GM21825 (cell line): ENCODE measurements at regions not wholly inside any gene's neighbourhood (a gene's known extent, or its start where the extent isn't known, plus 50 kb on each side); places are given as distances from the start of the nearest gene placed in this dataset.
"Not testable (repeated sequence)": the region's sequence is repeated elsewhere in the genome, so short reads cannot be mapped to it uniquely, and the experiment has no call there.

Experiments used
- ATAC-seq: cut with Tn5 transposase; IDR thresholded peaks from one replicate; pipeline ENCODE4 v1.9.1; 2021; ENCODE audit warnings: mild to moderate bottlenecking, moderate library complexity; ENCODE audit not compliant: unreplicated experiment

DNA sequence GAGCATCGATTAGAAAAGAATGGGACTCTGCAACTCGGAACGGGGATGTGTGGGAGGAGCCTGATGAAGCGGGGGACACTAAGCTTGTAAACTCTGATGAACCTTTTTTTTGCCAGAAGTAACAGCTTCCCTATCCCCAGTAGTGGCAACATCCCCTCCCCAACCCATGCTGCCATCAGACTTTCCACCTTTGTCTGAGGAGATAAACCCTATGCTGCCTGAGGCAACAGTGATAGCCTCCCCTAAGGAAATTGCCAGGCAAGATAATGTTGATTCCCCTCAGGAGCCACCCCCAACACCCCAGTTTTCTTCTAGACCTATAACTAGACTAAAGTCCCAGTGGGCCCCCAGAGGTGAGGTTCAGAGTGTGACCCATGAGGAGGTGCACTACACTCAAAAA lies 173.7 kb downstream of the AKR1D1 start:
- no peak for ATAC-seq

DNA sequence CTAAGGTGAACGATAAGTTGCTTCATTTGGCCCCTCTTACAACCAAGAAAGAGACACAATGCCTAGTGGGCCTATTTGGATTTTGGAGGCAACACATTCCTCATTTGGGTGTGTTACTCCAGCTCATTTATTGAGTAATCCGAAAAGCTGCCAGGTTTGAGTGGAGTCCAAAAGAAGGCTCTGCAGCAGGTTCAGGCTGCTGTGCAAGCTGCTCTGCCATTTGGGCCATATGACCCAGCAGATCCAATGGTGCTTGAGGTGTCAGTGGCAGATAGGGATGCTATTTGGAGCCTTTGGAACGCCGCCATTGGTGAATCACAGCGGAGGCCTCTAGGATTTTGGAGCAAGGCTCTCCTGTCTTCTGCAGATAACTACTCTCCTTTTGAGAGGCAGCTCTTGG lies 176.4 kb downstream of the AKR1D1 start:
- ATAC-seq, result not testable (repeated sequence)

DNA sequence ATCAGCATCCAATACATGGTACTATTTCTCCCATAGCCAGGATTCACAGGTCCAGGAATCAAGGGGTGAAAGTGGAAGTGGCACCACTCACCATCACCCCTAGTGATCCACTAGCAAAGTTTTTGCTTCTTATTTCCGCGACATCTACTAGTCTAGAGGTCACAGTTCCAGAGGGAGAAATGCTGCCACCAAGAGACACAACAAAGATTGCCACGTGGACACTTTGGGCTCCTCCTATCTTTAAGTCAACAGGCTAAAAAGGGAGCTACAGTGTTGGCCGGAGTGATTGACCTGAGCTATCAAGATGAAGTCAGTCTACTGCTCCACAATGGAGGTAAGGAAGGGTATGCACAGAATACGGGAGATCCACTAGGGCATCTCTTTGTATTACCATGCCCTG lies 178.2 kb downstream of the AKR1D1 start:
- ATAC-seq, result no peak

DNA sequence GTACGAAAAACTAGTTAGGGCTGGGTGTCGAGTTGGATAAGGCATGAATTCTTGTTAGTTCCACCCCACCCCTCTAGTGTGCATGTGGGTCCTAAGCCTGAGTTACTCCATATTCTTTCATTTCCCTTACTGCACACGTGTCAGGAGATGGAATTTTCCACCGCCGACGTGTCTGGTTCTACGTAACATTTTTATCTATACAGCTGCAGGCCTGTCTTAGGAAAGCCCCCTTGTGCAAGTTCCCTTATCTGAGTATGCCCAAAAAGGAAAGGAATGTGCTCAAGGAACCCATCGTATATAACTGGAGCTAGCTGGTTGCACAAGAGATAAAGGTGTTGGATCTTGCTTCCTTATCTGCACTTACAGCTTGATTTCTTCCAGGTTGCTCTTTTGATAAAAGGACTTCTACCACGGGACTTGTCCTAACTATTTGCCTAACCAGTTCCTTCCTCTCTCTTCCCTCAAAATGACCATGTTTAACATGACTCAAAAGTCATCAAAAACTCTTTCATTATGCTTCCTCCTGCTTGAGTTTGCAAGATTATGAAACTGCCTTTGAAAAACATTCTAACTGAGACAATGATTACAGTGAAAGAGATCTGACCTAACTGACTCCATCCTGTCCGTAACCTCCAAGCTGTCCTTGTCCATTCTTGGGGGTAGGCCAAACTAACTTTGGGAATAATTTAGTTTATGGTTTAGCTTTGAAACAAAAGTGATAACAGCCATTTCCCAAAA lies 181.4 kb downstream of the AKR1D1 start:
- ATAC-seq, result no peak

DNA sequence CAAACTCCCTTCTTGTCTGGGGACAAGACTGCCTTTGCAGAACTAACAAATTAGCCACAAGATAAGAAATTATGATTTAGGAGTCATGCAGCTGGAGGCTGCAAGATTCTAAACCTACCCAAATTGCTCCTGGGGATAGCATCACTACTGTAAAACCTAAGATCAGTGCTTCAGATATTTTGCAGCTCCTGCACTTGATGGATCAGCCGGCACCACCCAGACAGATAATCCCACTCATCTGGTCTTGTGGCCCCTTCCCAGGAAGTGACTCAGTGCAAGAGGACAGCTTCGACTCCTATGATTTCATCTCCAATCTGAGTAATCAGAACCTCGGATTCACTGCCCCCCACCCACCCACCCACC lies 181.9 kb downstream of the AKR1D1 start:
- no peak for ATAC-seq

DNA sequence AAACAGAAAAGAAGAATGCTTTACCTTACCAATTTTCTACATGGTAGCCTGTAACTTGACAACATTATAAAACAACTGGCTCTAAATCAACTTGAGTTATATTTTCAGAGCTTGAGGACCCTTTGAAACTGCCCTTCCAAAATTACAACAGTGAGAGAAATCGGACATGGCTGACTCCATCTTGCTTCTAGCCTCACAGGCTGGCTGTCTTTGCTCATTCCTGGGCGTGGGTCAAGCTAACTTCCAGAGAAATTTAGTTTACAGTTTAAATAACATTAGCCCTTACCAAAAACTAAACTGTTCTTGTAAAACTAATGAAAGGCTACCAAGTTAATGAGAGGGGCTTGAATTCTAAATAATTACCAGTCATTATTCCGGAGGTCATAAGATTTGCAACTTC lies 183.4 kb downstream of the AKR1D1 start:
- ATAC-seq, result no peak

DNA sequence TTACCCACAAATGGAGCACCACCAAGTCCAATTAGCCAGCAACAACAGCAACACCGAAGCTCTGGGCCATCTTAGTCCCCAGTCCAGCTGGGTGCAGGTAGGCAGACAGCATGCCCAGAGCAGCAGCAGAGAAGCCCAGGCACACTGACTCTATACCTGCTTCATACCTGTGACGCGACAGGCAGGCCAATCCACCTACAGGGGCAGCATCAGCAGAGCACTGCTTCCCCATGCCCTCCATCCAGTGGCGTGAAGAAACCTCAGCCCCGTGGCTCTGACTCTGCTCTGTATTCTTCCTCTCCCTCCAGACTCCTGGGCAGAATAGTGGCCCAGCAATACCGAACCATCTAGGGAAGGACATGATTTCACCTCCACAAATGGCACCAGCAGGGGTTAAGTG lies 191.7 kb downstream of the AKR1D1 start:
- no peak for ATAC-seq

DNA sequence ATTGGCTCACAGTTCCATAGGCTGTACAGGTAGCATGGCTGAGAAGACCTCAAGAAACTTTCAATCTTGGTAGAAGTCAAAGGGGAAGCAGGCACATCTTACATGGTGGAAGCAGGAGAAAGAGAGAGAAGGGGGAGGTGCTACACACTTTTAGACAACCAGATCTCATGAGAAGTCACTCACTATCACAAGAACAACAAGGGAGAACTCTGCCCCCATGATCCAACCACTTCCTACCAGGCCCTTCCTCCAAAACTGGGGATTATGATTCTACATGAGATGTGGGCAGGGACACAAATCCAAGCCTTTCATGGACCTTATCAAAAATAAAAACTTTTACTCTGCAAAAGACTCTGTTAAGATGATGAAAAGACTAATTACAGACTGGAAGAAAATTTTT lies 183.2 kb upstream of the TRIM24 start:
- no peak for ATAC-seq

DNA sequence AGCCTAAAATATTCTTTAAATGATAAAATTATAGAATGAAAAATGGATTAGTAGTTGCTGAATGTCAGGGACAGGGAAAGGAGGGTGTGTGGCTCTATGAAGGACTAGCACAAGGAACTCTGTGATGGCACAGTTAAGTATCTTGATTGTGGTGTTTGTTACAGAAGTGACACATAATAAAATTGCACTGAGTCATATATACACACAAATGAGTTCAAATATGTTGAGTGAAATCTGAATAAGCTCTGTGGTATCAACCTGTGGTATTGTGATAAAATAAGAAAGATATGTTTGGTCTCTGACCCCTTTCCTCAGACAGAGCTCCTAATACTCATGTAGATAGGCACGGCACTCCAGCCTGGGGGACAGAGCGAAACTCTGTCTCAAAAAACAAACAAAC lies 181.5 kb upstream of the TRIM24 start:
- no peak for ATAC-seq

DNA sequence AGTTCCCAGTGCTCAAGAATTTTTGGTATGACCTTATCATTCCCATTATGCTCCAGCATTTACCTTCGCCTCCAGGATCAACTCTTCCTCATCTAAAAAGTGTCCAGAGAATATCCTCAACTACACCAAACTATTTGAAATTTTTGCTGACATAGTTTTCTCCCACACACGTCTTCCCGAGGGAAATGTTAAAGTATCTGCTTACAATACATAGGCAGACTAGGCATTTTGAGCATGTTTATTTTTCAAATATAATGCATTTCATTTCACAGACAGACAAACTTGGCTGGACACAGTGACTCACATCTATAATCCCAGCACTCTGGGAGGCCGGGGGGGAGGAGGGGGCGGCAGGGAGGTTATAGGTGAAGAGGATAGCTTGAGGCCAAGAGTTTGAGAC lies 177.1 kb upstream of the TRIM24 start:
- no peak for ATAC-seq

DNA sequence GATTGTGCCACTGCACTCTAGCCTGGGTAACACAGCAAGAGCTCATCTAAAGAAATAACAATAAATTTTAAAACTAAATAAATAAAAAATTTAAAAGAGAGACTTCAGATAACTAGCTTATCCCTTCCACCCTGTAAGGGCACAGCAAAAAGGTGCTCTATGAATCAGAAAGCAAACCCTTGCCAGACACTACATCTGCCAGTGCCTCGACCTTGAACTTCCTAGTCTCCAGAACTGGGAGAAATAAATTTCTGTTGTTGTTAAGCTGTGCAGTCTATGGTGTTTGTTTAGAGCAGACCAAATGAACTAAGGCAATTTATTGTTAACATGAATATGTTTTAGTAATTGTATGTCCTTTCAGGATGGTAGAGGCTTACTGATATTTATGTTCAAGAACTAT lies 174.9 kb upstream of the TRIM24 start:
- ATAC-seq, result no peak

DNA sequence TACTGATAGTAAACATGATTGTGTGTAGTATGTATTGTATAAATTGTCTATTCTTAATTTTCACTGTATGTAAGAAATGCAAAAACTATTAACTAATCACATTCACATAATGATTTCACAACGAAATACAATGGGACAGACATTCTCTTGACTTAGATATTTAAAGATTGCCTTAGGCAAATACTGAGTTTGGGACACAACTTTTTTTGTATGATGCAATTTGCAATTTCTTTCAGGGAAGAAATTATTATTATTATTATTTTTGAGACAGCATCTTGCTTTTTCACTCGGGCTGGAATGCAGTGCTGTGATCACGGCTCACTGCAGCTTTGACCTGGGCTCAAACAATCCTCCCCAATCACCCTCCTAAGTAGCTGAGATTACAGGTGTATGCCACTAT lies 173.2 kb upstream of the TRIM24 start:
- no peak for ATAC-seq

DNA sequence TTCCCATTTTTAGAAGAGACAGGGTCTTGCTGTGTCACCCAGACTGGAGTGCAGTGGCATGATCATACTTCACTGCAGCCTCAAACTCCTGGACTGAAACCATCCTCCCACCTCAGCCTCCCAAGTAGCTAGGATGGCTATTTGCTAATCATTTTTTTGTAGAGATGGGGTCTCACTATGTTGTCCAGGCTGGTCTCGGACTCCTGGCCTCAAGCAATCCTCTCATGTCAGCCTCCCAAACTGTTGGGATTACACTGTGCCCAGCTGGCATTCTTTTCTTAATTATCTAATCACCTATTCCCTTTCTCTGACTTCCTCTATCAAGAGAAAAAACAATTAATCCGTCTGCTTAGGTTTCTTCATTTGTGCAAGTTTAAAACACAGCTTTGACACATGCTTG lies 172.5 kb upstream of the TRIM24 start:
- no peak for ATAC-seq

DNA sequence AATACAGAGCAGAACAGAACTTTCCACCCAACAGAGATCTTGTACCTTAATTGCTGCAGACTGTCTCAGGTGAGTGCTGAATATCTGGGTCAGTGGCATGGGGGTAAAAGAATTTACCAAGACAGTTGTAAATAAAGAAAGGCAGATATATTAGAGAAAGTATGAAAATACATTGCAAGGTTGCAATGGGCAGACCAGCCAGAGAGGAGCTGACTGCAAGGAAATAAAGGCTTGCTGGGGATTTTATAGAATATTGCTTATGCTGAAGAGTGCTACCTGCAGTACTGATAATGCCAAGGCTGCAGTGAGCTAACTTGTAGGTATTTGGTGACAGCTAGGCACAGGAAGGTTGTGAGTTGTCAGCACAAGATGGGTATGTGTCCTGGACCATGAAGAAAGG lies 171.0 kb upstream of the TRIM24 start:
- ATAC-seq, result no peak

DNA sequence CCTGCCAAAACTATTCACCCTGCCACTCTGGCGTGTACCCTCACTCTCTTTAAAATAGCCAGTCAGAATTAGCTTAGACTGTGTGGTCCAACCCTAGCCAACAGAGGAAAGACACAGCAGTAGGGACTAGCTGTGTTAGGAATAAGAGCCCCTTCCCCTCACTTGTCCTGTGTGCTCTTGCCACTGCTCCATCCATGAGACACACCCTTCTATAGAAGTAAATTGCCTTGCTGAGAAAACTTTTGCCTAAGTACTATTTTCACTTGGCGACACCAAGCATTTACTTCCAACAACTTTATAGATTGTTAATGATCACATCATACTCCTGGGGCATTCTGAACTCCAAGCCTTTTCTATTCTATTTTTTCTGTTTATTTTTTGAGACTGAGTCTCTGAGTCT lies 170.2 kb upstream of the TRIM24 start:
- no peak for ATAC-seq

DNA sequence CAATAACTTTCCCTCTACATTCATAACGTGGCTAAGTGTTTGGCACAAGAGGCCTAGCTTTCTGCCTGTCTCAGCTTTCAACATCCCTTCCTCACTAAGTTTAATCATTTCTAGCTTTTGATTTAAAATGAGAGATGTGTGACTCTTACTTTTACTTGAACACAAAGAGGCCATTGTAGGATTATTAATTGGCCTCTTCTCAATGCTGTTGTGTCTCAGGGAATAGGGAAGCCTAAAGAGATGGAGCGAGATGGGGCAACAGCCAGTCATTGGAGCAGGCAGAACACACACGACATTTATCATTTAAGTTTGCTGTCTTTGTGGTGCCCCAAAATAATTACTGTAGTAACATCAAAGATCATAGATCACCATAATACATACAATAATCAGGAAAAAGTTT lies 167.1 kb upstream of the TRIM24 start:
- no peak for ATAC-seq

DNA sequence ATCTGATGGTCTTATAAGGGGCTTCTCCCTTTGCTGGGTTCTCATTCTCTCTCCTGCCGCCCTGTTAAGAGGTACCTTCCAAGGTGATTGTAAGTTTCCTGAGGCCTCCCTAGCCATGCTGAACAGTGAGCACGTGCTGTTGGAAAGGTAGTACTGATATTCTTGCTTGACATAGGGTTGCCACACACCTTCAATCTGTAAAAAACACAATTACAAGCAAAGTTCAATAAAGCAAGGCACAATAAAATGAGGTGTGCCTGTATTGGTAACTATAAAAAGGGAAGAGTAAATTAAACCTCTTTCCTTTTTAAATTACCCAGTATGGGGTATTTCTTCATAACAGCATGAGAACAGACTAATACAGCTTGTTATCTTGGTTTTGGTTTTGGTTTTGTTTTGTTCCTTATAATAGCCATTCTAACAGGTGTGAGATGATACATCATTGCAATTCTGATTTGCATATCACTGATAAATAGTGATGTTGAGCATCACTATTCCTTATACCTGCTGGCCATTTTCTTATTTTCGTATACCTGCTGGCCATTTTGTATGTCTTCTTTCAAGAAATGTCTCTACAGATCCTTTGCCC lies 164.9 kb upstream of the TRIM24 start:
- ATAC-seq, result no peak

DNA sequence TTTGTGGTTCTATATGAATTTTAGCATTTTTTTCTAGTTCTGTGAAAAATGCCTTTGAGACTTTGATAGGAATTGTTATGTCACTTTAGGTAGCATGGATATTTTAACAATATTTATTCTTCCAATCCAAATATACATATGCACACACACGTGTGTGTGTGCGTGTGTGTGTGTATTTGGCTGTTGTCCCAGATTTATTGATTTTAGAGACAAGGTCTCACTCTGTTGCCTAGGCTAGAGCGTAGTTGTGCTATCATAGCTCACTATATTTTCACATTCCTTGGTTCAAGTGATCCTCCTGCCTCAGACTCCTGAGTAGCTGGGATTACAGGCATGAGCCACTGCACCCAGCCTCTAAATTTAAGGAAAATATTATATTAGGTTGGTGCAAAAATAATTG lies 162.5 kb upstream of the TRIM24 start:
- ATAC-seq, result no peak

DNA sequence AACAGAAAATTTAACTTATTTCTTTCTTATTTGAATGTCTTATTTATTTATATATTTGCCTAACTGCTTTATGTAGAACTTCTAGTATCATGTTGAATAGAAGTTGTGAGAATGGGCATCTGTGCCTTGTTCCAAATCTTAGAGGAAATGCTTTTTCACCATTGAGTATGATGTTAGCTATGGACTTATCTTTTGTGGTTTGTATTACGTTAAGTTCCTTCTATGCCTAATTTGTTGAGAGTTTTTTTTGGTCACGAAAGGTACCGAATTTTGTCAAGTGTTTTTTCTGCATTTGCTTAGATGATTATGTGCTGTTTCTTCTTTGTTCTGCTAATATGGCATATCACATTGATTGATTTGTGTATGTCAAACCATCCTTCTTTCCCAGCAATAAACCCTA lies 161.0 kb upstream of the TRIM24 start:
- ATAC-seq, result no peak

DNA sequence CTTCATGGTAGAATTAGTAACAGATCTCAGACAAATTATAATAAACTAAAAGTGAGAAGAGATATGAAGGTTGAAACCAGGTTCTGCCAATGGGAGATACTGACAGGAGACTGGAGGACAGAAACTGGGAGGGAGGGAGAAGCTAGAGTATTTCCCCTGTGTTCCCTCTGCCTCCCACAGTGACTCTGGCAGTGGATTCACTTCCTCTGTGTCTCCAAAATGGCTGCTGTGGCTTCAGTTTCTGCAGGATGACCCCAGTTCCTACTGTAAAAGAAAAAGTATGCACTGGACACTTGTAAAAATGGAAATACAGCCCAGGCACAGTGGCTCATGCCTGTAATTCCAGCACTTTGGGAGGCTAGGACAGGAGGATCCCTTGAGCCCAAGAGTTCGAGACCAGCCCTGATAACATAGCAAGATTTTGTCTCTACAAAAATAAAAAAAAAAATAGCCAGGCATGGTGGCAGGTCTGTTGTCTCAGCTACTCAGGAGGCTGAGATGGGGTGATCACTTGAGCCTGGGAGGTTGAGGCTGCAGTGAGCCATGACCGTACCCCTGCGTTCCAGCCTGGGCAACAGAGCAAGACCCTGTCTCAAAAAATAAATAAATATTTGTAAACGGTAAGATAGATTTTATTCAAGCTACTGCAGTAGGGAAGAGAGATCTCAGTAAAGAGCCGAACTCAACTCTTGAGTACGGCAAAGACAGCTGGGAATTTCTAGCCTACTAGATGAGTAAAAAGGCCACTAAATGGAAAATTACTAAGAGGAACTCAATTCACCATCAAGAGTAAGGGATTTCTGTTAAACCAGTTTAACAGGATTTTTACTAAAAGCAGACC lies 156.6 kb upstream of the TRIM24 start:
- ATAC-seq, result no peak

DNA sequence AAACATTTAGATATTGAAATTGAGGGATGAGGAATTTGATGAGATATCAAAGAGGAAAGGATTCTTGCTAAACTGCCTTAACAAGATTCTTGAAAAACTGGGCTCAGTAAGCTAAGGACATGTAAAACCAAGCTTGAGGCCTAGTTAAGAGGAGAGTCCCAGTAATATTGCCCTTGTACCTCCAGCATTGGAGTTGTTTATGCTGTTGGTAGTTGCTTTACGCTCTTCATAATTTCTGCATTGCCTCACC lies 156.1 kb upstream of the TRIM24 start:
- no peak for ATAC-seq

DNA sequence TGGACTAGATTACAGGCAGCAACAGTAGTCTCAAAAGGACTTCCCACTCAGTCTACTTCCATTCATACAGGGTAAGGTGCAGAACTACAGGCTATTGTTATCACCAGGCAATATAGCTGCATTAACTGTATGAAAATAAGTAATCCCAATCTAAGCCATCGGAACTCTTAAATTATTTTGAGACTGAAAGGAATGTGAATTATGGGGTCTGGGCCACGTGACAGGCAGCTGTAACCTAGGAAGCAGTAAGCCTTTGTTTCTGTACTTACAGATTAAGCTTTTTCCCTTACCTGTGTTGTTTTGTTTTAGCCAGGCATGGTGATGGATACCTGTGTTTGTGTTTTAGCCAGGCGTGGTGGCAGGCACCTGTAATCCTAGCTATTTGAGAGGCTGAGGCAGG lies 152.4 kb upstream of the TRIM24 start:
- ATAC-seq, result no peak

DNA sequence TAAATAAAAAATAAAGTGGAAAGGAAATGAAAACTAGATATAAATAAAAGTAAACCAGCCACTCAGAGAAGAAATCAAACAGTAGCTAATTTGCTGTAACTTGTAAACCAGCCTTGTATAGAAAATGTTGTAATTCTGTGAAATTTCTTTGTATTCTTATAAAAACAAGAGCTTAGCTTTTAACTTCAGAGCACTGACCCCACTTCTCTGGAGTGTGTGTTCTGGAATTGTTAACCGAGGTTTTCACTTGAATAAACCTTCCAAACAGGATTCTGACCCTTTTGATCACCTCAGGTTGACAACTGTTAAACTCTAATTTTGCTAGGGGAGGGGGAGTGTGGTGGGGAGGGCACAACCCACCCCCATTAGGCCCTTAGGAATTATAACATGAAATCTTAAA lies 151.9 kb upstream of the TRIM24 start:
- ATAC-seq, result no peak
